ENCODE measurements at regions not wholly inside any gene's neighbourhood (a gene's known extent, or its start where the extent isn't known, plus 50 kb on each side); places are given as distances from the start of the nearest gene placed in this dataset.

DNA sequence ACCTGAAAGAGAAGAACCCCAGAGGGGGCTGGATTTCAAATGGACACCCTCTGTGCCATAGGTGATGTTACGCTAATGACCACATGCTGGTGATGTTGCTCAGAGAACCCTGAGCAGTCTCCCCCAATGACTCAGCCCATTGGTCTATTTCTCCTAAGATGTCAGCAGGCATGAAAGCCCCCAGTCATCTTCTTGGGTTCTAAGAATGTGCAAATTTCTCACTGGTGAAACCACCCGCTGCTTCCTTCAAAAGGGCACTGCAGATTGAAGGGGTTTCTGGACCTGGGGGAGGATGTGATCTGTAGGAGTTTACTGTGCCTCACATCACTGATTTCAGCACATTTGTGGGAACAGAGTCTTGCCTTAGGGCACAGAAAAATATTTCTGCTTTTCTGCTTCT, 298.4 kb upstream of the MOCS1 start:
- no peak overlapping the region for H3K27ac ChIP-seq (ENCODE audit: insufficient read depth, low read length)
- no peak overlapping the region for H2AK9ac ChIP-seq (replicated peaks; ENCODE audit: low read depth, low read length, poor library complexity)
- in situ Hi-C loops (cut with MboI; ENCODE audit: low sequenced_read_pairs), result no loop called here
- H3K27me3 ChIP-seq (ENCODE audit: control insufficient read depth, insufficient read depth, low read length), result no peaks in the 10 kb centered on the region
- TF ChIP-seq CEBPB (IDR thresholded peaks at IDR 0.05; ENCODE audit: low read depth, low read length) (no peak), RAD21 (IDR thresholded peaks at IDR 0.05; ENCODE audit: low read length) (no peak), MAZ (IDR thresholded peaks at IDR 0.05; ENCODE audit: borderline replicate concordance, low read depth, low read length) (no peak), MXI1 (IDR thresholded peaks at IDR 0.05; ENCODE audit: borderline replicate concordance, low read depth, low read length) (no peak), POLR2A (IDR thresholded peaks at IDR 0.05; ENCODE audit: low read depth, low read length) (no peak)
- H3K56ac ChIP-seq (ENCODE audit: extremely low read depth, insufficient read depth, low read length), result no peak overlapping the region
- CTCF ChIA-PET, result no interaction called here
- H2BK20ac ChIP-seq (ENCODE audit: low read depth, low read length), result no peak overlapping the region
- dilution Hi-C loops (cut with HindIII; ENCODE audit: low sequenced_read_pairs, unreplicated experiment), result no loop called here
- no peak overlapping the region for H3K4me3 ChIP-seq (ENCODE audit: insufficient read depth, low read depth, low read length)
- H2BK120ac ChIP-seq (ENCODE audit: low read depth, low read length), result no peak overlapping the region
- no peaks in the 10 kb centered on the region for H3K79me1 ChIP-seq (ENCODE audit: low read depth in 1 of 2, low read length in 2 of 2)
- no peaks in the 10 kb centered on the region for H3K4me1 ChIP-seq (ENCODE audit: control insufficient read depth, insufficient read depth, low read length)
- H2AFZ ChIP-seq (replicated peaks; ENCODE audit: low read length, poor library complexity), result no peak overlapping the region
- ATAC-seq (ENCODE audit: low read depth) (no peak), DNase-seq (no peak)
- H3K18ac ChIP-seq (ENCODE audit: low read depth, low read length), result no peak overlapping the region
- H2BK15ac ChIP-seq (ENCODE audit: low read depth, low read length), result no peak overlapping the region
- WGBS, 2 experiments (ENCODE audit: extremely low coverage in 2 of 2, insufficient read length in 1 of 2), result no CpG with 5 or more reads among the region's 2 CpGs
- intact Hi-C loops (cut with micrococcal nuclease), result no loop called here
- H3K36me3 ChIP-seq (ENCODE audit: control insufficient read depth, insufficient read depth, low read length), result no peaks in the 10 kb centered on the region
- no peak overlapping the region for H3K4me2 ChIP-seq (ENCODE audit: low read depth, low read length)
- no peak overlapping the region for H2BK5ac ChIP-seq (ENCODE audit: low read depth, low read length, poor library complexity, severe bottlenecking)
- H4K5ac ChIP-seq (ENCODE audit: low read depth, low read length), result no peak overlapping the region
- no peak overlapping the region for H2AK5ac ChIP-seq (ENCODE audit: low read depth, low read length)
- no peaks in the 10 kb centered on the region for H4K20me1 ChIP-seq (ENCODE audit: insufficient read depth, low read length)
- peaks cover 7% of the 10 kb centered on the region for H3K9me3 ChIP-seq (ENCODE audit: control insufficient read depth, insufficient read depth, low read length)
- H3K9me1 ChIP-seq (ENCODE audit: insufficient read depth, low read length), result no peaks in the 10 kb centered on the region
- H4K91ac ChIP-seq (ENCODE audit: insufficient read depth, low read depth, low read length), result no peak overlapping the region
- H3K9ac ChIP-seq (ENCODE audit: low read depth, low read length), result no peak overlapping the region
- POLR2A ChIA-PET (ENCODE audit: unreplicated experiment), result no interaction called here
- H3K14ac ChIP-seq (replicated peaks; ENCODE audit: low read depth, low read length), result no peak overlapping the region
- no peak overlapping the region for H4K8ac ChIP-seq (ENCODE audit: low read depth in 2 of 2, low read length in 2 of 2)
- no TSS peak for BruUV-seq (replicated peaks)
- H3K4ac ChIP-seq (ENCODE audit: low read depth, low read length), result no peak overlapping the region
- no peak overlapping the region for H3K23ac ChIP-seq (ENCODE audit: low read depth, low read length)

Data from IMR-90 (cell line).